ENCODE measurements at regions not wholly inside any gene's neighbourhood (a gene's known extent, or its start where the extent isn't known, plus 50 kb on each side); places are given as distances from the start of the nearest gene placed in this dataset.
"Not testable (repeated sequence)": the region's sequence is repeated elsewhere in the genome, so short reads cannot be mapped to it uniquely, and the experiment has no call there.

DNA sequence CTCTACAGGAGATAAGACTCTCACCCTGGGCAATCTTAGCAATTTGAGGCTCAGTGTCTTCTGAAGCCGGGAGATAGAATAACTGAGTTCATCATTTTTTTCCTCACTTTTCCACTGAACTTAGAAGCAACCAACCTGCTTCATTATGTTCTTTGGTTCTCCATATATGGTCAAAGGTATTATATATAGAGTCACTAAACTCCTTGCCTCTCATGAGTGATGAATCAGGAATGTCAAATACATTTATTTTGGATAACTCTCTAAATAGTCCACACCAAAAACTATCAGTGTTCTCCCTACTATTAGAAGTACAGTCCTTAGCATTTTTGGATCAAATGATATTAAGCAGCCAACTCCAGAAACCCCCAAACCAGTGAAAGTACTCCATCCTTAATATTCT lies 421.5 kb upstream of the EPHA5 start:
- no peak for DNase-seq

DNA sequence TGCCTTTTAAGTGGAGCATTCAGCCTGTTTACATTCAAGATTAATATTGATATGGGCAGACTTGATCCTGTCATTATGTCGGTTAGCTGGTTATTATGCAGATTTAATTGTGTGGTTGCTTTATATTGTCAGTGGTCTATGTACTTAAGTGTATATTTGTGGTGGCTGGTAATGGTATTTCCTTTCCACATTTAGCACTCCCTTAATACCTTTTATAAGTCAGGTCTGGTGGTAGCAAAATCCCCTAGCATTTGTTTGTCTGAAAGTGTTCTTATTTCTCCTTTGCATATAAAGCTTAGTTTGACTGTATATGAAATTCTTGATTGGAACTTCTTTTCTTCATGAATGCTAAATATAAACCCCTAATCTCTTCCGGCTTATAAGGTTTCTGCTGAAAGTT lies 403.7 kb upstream of the EPHA5 start:
- DNase-seq: no peak

DNA sequence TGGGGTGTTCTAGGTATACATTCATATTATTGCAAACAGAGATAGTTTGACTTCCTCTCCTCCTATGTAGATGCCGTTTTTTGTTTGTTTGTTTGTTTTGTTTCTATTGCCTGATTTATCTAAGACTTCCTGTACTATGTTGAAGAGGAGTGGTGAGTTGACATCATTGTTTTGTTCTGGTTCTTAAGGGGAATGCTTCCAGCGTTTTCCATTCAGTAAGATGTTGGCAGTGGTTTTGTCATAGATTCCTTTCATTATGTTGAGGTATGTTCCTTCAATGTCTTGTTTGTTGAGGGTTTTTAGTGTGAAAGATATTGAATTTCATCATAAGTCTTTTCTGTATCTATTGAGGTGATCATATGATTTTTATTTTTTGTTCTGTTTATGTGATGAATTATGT lies 401.6 kb upstream of the EPHA5 start:
- no peak for DNase-seq

DNA sequence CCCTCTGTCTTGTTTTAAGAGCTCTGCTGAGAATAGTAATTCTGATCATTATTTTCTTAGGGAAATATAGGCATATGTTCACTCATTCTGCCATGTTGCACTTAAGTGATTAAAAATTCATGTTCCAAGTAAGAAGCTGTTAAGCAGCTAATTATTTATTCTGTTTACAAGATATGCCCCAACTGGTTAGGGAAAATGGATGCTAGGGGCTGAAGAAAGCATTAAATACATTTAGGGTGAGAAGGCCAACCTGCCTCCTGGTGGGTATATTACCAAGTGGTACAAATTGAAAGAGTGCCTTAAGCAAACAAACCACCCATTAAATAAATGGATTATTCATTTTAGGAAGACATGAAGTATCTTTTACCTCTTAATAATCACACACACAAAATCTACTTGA lies 392.6 kb upstream of the EPHA5 start:
- DNase-seq: no peak

DNA sequence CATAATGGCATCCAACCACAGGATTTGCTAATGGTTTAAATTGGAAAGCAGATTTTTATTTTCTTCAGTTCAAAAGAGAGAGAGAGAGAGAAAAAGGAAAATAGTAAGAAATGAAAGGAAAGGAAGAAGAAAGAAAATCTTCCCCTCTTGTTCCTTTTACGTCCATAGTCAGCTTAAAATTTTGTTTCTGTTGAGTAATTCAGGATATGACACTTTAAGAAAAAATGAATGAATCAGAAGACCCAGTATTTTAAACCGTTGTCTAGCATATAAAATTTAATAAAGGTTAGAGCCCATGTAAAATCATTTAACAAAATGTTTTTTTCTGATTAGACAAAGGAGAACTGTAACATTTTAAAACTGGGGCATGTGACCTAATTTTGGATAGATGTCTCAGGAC lies 391.8 kb upstream of the EPHA5 start:
- no peak for DNase-seq

DNA sequence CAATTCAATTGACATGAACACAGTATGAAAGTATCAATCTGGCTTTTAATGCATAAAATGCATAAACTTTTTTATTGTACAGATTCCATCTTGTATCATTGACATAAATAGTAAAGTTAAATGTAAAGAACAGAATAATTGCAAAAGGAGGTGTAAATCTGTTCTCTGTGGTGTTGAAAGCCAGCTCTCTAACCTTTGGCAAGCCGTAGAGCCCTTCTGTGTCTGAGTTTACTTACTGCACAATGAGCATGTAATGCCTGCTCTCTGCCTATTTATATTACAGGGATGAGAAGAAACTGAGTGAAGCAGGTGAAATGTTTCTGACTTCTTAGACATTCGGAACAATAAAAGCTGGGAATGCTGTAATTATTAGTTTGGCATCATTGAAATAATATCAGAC lies 389.3 kb upstream of the EPHA5 start:
- DNase-seq: no peak

DNA sequence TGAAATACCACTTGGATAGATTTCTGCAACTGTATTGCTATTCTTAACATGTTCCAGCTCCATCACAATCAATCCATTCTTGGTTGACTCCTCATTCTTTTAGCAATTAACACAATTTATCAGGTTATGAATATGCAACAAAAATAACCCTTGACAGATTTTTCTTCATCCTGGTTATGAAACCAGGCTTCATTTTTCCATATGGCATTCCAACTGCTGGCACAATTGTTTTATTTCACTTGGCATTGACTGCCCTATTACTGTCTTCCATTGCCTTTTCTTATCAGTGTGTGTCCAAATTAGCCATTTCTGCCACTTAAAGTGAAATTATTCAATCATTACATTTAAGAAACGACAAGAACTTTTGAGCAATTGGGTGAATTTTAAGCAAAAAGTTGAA lies 388.8 kb upstream of the EPHA5 start:
- DNase-seq: no peak

DNA sequence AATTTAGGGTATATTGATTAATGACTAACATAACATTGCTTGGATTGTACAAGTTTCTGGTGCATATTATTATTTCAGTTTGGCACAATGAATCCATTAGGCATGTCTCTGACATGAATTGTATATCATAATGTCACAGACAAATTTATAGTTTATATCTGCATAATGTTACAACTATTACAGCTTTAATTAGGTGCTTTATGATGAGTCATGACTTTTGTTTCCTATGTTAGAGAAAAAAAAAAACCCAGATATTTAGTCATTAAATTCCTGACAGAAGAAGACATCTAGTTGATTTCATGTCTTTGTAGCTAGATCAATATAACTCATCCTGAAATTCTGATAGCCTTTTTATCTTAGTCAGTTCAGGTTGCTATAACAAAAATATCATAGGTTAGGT lies 385.7 kb upstream of the EPHA5 start:
- DNase-seq: no peak

DNA sequence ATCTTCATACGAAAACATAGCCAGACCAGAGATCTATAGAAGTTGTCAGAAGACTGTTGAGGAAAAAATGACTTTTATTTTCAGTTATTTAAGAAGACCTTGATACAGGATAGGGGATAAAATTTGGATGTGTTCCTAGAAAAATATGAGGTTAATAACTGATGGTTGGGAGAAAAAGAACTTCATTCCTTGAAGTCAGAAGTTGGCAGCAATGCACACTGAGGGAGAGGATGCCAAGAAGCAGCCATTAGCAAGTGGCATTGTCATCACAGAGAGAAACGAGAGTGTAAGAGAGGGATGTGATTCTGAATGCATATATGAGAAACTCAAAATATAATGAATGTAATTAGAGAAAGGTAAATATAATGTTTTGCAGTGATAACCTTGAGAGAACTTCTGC lies 382.1 kb upstream of the EPHA5 start:
- no peak for DNase-seq

DNA sequence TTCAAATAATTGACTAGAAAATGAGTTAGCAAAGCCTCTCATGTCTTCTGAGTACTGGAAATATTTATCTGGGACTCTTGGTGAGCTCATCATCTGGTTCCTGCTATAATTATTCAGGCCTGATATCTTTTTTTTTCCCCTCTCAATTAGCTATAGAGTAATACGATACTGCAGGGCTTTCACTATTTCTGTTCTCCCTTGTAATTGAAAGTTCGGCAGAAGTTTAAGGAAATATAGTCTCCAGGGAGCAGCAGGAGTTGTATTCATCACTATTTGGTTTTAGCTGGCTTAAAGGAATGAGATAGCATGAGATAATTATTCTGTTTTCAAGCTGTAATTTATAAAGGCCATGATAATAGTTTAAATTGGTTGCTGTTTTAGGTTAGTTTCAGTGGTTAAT lies 378.6 kb upstream of the EPHA5 start:
- no peak for DNase-seq

DNA sequence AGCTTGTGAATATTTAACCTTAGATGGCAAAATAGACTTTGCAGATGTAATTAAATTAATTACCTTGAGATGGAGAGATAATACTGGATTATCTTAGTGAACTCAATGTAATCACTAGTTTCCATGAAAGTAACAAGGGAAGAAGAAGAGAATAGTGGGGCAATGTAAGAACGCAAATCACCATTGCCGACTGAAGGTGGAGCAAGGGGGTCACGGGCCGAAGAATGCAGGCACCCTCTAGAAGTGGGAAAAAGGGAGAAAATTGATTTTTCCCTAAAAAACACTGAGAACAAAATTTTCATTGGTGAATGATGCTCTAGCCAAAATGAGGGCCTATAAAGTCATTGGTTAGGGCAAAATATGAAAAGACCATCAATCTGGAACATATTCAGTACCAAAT lies 375.6 kb upstream of the EPHA5 start:
- DNase-seq: no peak

DNA sequence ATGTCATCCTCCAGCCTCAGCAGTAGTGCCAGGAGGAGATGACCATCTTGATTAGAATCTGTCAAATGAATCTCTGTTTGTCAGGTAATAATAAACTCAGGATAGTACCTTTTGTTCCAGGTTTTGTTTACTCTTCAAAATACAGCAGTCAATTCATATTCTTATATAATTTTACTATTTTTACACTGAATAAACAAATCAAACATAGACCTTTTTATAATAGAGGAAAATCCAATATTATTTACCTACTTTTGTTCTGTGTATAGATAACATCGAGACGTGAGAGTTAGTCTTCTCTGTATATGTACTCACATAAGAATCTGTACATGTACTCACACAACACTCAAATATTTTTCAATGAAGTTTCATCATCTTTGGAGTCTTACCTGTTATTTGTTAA lies 365.4 kb upstream of the EPHA5 start:
- DNase-seq: no peak

DNA sequence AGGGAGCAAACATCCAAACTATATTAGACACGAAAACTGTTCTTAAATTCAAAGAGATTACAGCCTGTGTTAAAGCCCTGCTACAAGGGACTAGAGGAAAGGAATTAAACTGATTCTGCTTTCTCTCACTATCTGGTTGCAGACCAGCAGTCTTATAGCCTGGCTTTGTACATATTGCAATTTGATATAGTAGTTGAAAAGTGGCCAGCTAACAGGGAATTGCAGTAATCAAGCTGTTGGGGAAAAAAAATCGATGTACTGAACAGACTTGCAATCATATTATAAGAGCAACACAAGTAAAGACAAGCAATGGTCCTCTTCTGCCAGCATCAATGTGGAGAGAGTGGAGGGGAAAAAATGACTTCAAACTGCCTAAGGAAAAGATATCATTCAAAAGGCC lies 364.4 kb upstream of the EPHA5 start:
- no peak for DNase-seq

DNA sequence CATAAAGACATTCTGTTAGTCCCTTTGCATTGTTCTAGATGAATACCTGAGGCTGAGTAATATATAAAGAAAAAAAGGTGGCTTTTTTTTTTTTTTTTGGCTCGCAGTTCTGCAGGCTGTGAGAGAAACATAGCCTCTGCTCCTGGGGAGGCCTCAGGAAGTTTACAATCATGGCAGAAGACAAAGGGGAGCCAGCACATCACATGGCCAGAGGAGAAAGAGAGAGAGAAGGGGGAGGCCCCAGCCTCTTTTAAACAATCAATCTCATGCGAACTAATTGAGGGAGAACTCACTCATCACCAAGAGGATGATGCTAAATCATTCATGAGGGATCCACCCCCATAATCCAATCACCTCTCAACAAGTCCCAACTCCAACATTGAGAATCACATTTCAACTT lies 364.0 kb upstream of the EPHA5 start:
- no peak for DNase-seq

DNA sequence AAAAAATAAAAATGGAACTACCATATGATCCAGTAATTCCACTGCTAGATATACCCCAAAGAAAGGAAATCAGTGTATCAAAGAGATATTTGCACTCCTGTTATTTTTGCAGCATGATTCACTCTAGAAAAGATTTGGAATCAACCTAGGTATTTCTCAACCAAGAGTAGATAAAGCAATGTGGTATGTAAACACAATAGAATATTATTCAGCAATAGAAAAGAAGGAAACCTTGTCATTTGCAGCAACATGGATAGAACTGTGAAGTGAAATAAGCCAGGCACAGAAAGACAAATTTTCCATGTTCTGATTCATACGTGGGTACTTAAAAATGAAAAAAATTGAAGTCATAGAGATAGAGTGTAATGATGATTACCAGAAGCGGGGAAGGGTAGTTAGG lies 362.3 kb upstream of the EPHA5 start:
- no peak for DNase-seq

DNA sequence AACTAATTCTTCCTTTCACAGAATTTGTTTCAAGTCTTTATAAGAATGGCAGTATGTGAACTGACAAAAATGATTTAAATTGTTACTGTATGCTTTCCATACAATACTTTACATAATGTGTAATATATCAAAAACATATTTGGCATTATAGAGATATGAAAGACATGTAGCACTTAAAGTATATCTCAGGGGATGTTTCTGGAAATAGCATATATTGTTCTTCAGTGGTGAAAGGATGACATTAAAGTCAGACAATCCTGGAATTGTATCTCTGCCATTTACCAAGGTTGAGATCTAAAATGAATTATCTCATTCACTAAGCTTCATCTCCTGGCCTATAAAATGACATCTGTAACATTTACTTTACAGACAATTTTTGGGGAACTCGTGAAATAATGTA lies 358.4 kb upstream of the EPHA5 start:
- no peak for DNase-seq

DNA sequence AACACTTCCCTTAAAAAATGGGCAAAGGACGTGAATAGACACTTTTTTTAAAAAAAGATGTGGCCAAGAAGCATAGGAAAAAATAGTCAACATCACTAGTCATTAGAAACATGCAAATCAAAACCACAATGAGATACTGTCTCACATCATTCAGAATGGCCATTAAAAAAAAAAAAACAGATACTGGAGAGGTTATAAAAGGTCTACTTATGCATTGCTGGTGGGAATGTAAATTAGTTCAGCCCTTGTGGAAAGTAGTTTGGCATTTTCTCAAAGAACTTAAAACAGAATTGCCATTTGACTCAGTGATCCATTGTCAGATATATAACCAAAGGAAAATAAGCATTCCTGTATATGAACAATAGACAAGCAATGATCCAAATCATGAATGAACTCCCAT lies 352.8 kb upstream of the EPHA5 start:
- DNase-seq: no peak

DNA sequence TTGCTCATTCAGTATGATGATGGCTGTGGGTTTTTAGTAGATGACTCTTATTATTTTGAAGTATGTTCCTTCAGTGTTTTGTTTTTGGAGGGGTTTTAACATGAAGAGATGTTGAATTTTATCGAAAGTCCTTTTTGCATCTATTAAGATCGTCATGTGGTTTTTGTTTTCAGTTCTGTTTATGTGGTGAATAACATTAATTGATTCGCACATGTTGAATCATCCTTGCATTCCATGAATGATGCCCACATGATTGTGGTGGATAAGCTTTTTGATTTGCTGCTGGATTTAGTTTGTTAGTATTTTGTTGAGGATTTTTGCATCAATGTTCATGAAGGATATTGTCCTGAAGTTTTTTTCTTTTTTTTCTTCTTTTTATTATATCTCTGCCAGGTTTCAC lies 347.4 kb upstream of the EPHA5 start:
- no peak for DNase-seq

DNA sequence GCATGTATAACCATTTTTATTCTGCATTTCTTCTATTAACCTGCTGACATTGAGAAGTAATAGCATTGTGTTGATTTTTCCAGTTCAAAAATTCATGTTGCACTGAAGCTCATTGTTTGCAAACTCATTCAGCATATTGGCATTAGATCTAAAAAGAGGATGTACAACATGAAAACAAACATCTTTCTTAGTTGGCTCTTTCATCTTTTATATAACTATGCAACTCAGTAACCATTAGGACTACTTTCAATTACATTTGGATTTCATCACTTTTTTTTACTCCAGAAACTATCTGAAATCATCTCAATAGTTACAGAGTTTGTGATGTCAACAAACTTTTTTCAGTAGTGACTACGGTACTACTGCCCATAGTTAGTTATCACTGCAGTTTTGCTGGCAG lies 346.0 kb upstream of the EPHA5 start:
- no peak for DNase-seq

DNA sequence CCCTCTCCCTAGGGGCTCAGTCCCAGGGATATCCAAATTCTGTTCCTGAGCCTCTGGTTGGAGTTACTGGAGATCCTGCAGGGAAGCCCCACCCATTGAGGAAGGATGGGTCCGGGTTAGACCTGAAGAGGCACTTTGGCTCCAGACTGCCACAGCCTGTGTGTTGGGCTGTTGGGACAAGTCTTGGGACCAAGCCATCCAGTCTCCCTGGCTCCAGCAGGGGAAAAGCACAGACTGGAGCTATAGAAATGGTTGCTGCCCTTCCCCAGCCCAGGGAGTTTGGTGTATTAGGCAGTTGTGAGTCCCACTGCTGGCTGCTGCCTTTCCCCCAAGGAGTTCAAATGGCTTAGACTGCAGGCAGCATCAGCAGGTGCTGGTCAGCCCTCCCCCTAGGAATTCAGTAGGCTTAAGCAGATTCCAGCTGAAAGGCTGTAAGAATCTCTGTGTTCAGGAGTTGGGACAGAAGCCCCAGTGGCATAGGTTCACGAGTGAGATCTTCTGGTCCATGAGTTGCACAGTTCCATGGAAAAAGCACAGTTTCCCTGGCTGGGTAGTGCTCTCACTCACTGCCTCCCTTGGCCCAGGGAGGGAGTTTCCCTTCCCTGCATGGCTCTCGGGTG lies 344.0 kb upstream of the EPHA5 start:
- DNase-seq: no peak

DNA sequence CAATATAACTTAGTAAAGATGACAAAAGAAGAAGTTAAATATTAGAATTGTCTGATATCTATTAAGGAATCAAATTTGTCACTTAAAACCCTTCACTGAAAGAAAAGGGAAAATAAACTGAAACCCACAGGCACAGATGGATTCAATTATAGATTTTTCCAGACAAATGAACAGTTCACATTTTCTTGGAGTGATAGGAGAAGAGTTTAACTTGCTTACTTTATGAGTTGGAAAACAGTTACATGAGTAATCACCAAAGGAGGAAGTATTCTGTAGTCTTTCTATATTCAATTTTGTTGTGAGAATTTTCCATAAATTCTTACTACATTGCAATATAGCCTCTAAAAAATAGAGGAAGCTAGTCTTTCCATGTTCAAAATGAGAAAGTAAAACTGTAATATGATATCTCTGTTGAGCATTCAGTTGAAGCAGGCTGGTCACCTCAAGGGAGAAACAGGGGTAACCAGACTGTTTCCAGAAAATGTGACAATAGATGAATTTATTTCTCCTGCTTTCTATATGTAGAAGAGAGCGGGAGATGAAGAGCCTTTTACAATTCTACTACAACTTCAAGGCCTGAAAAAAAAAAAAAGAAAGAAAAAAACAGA lies 330.3 kb upstream of the EPHA5 start:
- DNase-seq: no peak

DNA sequence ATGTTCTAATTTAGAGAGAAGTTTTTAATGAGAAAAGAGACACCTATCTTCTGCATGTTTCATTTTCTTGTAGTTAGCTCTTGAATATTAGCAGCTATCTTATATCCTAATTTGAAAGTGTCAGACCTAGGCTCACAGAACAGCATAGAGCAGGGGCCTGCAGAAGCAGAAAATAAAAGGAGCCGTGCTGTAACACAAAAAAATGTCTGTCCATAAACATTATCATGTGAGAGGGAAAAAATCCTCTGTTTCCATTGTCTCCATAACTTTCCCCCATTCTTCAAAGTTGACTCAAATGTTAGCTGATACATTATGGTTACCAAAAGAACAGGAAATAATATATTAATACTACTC lies 329.2 kb upstream of the EPHA5 start:
- no peak for DNase-seq

DNA sequence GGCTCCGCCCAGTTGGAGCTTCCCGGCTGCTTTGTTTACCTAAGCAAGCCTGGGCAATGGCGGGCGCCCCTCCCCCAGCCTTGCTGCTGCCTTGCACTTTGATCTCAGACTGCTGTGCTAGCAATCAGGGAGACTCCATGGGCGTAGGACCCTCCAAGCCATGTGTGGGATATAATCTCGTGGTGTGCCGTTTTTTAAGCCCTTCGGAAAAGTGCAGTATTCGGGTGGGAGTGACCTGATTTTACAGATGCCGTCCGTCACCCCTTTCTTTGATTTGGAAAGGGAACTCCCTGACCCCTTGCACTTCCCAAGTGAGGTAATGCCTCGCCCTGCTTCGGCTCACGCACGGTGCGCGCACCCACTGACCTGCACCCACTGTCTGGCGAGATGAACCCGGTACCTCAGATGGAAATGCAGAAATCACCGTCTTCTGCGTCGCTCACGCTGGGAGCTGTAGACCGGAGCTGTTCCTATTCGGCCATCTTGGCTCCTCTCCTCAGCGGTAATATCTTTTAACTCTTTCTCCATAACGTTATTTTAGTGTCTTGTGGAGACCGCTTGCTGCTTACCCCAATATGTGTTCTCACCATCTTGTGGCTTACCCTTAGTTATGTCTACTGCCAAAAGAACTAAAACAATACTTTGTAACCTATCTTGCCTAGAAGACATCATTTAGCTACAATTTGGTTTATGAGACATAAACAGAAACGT lies 328.7 kb upstream of the EPHA5 start:
- DNase-seq: not testable (repeated sequence)

DNA sequence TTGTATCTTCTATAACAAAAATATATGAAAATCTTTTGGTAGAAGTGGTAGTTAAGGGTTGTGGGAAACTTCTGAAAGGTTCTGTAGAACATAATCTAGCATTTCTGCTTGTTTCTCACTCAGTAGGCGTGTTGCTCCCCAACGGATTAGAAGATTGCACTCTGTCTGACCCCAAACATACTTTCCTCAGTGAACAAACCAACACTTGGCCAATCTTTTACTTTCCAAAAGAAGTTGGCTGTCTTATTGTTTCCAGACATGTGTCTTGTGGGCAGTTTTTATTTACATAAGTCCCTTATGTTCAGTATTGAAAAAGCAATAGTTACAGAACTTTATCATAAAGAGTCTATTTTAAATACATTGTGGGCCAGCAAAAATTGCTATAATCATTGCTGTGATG lies 312.8 kb upstream of the EPHA5 start:
- no peak for DNase-seq

DNA sequence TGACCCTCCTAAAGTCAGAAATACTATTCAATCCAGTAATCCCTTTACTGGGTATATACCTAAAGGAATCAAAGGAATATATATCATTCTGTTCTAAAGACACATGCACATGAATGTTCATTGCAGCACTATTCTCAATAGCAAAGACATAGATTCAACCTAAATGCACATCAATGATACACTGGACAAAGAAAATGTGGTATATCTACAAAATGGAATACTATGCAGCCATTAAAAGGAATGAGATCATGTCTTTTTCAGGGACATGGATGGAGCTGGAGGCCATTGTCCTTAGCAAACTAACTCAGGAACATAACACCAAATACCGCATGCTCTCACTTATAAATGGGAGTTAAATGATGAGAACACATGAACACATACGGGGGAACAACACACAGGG lies 306.0 kb upstream of the EPHA5 start:
- no peak for DNase-seq
